DMS153 (cell line): ENCODE measurements at regions not wholly inside any gene's neighbourhood (a gene's known extent, or its start where the extent isn't known, plus 50 kb on each side); places are given as distances from the start of the nearest gene placed in this dataset.
"Not testable (repeated sequence)": the region's sequence is repeated elsewhere in the genome, so short reads cannot be mapped to it uniquely, and the experiment has no call there.

Experiments
- DNase-seq: peaks from one replicate; lab custom pipeline; 2025; lab: John Stamatoyannopoulos, UW

DNA sequence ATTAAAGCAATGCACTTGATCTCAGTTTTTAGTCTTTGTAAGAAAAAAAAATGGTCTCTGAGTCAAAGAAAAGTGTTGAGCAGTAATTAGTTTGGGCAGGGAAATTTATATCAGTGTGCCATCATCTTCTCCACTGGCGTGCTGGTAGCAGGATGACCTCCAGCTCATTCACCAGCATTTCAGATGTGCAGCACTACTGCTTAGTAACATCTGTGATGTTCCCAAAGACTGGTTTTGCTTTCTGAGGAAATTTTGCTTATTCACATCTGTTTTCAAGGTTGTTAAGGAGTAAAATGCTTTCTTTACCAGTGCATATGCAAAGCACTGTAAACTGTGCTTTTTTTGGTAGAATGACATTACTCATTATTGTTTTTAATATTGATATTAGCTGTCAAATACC, 540.4 kb downstream of the TRAM1L1 start:
- DNase-seq: no peak

DNA sequence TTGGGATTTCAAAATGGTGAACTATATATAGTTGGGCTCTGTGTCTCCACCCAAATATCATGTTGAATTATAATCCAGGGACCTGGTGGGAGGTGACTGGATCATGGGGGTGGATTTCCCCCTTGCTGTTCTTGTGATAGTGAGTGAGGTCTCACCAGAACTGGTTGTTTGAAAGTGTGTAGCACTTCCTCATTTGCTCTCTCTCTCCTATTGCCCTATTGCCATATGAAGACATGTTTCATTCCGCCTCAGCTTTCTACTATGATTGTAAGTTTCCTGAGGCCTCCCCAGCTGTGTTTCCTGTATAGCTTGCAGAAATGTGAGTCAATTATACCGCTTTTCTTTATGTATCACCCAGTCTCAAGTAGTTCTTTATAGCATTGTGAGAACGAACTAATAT, 545.6 kb downstream of the TRAM1L1 start:
- DNase-seq: no peak

DNA sequence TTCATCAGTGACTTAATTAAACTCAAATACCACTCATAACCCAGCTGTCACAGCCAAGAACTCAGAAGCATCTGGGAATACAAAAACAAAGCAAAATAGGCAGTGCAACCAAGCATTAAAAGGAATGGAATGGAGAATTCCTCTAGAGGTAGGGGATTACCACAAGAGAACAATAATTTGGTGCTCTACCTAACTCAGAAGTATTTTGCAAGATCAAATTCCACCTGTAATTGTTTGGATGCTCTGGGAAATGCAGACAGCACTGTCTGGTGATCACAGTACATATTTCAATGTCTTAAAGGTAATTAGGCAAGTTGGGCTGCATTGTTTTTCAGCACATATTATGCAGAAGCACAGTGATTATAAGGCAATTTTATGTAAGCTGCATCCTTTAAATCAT, 547.5 kb downstream of the TRAM1L1 start:
- no peak for DNase-seq

DNA sequence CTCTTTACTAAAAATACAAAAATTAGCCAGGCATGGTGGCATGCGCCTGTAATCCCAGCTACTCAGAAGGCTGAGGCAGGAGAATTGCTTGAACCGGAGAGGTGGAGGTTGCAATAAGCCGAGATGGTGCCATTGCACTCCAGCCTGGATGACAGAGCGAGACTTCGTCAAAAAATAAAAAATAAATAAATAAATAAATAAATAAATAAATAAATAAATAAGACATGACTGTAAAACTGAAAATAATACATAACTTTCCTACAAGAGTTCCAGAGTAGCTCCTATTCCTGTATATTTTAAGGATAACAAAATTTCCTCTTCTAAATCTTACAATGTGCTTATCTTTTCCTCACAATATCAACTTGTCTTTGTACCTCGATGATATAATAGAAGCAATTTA, 549.4 kb downstream of the TRAM1L1 start:
- DNase-seq: not testable (repeated sequence)

DNA sequence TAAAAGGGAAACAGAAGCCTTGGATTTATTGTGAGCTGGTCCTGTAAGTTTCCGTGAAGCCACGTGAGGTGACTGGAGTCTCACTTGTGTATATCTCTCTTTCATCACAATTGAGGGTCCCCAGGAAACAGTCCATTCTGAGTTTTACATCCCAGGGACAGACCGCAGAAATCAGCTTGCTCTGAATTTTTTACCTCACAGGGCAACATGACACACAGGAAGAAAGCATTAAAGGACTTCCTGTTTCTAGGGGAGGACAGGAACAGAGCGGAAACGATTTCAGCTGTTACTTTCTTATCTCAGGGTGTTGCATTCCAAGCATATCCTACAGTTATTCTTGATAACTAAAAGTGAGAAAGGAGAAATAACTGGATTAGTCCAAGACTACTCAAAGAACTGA, 553.5 kb downstream of the TRAM1L1 start:
- DNase-seq: no peak

DNA sequence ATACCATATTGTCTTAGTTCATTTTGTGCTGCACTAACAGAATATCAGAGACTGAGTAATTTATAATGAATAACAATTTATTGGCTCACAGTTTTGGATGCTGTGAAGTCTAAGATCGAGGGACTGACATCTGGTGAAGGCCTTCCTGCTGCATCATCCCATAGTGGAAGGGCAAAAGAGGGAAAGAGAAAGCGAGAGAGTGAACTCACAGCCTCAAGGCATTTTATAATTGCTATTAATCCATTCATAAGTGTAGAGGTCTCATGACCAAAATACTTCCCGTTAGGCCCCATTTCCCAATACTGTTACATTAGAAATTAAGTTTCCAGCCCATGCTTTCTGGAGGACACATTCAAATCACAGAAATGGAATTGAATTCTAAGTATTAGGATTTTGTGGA, 554.4 kb downstream of the TRAM1L1 start:
- DNase-seq: no peak

DNA sequence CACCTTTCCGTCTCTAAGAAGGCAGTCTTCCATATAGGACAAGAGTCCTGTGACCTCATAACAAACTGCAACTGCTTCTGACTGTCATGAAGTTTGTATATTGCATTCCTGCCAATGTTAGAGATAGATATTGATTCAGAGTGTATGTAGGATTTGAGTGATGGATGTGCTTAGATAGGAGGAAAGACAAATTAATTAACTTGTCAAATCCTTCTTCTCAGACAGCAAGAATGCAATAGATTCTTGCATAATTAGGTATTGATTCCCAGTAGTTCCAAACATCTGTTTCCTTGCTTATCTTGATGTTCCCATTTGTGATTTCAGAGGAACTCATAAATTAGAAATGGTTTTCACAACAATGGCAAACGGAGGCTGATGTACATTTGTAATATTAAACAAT, 555.3 kb downstream of the TRAM1L1 start:
- no peak for DNase-seq

DNA sequence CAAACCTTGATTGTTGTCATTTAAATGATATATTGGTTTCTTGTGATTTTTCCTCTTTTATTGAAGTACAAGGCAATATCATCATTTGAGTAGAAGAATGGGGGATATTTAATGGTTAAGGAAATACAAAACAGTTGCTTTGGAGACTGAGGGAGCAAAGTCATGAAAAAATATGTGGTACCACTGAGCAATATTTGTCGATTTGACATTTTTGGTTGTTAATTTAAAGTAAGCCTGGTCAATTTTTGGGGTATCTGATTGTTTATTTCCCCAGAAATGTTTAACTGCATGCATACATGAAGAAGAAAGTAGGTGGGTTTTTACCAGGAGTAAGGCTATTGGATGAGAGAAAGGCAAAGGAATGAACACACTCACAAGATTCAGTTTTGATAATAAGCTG, 556.2 kb downstream of the TRAM1L1 start:
- DNase-seq: no peak

DNA sequence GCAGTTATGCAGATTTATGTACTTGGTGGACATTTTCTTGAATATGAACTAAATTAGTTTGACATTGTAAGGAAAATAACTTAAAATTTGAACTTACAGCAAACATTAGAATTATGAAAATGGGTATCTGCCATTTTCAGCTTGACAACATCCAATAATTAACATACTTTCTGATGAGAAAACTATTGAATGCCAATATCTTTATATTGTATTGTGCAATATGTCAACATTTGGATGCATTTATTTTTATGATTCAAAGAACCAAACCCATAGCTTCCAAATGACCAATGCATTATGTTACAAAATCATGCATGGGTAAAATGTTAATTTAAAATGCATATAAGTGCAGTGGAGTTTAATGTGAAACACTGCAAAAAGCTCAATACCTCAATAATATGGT, 562.5 kb downstream of the TRAM1L1 start:
- no peak for DNase-seq

DNA sequence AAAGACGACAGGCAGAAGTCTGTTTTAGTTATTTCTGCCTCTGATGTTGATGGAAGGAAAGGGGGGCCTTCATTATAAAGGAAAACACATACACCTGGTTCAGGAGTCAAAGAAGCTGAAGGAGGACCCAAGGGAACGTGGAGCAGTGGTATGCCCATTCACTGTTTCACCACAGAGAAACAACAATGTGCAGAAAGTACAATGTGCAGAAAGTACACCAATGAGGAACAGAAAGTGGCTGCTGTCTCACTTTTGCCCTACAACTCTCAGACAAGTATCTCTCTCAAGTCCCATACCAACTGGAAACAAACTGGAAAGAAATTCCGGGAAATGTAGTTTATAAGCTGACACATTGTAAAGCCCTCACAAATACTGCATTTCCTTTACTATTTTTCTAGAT, 564.5 kb downstream of the TRAM1L1 start:
- DNase-seq: no peak

DNA sequence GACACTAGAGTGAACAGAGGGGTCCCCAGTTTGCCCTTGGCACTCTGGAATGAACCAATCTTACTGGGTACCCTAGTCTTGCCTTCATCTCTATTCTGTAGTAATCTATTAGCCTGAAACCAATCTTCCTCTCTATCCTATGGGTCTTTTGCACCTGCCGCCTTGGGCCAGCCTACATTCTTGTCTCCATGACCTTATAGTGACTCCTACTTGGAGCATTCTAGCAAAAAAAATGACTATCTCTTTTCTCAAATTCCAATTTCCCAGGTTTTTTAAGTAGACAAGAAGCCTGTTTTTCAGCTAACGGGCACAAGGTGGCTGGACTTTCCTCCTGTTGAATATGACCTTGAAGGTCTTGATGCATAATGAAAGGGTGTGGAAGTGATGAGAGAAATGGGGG, 568.7 kb downstream of the TRAM1L1 start:
- DNase-seq: no peak

DNA sequence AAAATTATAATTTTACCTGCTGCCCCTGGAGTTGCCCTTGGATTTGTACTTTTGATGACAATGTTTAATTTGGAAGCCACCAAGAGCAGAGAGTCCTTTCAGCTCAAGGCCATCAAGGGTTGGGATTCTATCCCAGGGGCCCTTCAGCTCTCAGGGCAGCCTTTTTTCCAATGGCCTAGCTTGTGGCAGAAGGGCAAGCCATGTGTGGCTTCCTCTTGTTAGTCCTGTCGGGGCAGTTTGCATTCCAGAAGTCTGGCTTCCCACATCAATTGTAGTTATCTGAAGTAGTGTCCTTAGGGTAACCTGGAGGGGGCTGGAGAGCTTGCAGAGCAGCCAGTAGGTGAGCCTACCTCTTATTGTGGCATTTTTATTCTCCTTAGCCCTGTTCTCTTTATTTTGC, 569.4 kb downstream of the TRAM1L1 start:
- no peak for DNase-seq

DNA sequence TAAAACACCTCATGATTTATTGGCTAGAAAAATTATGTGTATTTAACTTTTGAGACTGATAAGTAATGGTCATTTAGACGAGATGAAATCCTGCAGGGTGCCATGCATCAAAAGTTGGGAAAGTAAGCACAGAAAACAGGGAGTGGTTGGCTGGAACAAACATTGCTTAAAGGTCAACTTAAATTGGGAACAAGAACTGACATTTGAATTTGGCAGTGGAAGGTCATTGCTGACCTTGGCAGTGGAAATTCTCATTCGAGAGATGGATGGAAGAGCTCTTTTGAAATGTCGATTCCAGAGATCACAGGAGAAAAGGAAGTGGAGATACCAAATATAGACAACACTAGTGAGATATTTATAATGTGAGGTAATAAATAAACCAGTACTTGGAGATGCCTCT, 572.8 kb downstream of the TRAM1L1 start:
- DNase-seq: no peak

DNA sequence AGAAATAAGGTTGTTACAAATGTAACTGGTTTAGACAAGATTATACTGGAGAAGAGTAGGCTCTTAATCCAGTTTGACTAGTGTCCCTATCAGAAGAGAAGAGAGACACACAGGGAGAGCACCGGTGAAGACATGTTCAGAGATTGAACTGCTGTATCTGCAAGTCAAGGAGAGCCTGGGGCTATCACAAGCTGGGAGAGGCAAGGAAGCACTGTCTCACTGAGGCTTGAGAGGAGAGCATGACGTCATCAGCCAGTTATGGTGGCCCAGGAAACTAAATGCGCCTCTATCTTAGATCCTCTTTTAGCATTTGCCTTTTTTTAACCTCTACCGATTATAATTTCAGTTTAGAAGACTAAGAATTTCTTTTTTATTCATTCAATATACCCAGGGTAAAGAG, 583.4 kb downstream of the TRAM1L1 start:
- no peak for DNase-seq

DNA sequence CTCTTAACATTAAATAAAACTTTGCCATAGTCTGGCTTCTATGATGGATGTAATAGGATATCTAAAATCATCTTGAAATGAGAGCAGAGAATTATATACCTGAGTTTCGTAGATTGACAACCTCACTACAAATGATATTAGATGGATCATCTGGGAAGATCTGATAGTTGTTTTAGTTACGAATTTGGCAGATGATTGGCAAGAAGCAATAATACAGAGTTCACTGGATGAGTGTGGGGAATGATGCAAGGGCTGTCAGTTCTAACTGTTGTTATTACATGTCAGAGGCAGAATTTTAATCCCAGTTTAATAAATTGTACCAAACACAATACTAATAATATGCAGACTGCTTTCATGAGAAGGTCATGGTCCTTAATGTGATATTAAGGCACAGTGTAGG, 585.2 kb downstream of the TRAM1L1 start:
- no peak for DNase-seq

DNA sequence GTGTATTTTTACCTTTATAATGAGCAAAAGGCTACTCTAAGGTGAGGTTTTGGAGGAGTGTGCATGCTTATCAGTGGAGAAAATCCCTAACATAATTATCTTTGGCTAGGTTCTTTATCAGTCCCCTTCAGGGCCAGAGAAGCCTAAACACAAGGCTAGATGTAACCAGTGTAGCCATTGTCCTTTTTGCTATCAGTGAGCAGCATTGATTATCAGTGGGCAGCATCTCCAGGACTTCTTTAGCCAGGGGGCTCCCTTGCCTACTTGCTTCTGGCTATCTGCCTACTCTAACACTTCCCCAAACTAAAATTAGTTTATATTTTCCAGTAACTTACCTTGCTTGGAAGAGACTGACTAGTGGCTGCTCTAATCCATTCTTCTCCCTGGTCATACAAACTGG, 595.6 kb downstream of the TRAM1L1 start:
- no peak for DNase-seq

DNA sequence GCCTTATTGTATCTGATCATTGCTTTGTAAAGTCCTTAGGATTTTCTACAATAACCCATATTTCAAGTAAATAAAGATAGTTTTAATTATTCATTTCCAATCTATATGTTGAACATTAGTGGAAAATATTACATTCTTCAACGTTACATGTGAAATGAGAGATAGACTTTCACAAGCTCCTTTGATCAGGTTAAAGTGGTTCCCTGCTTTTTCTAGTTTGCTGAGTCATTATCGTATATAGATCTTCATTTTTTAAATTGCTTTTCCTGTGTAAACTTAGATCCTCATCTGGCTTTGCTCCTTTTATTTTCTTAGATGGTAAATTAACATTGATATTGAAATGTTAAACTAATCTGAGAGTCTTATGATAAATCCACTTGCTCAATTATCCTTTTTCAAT, 599.0 kb downstream of the TRAM1L1 start:
- no peak for DNase-seq

DNA sequence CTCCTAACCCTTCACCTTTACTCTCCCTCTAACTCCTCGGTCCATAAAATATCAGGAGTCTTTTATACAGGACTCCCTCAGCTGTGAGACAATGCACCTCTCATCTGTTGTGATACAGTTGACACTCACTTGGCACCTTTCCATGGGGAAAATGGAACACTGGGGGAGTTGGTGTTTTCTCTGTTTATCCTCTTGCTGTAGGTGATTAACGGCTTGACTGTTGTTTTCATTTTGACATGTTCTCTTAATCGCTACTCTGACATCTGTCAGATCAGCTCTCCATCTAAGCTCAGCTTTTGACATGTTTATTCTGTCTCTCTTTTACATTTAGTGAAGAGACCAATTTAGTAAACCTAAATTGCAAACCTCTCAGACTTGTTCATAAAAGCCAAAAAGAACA, 604.8 kb downstream of the TRAM1L1 start:
- no peak for DNase-seq

DNA sequence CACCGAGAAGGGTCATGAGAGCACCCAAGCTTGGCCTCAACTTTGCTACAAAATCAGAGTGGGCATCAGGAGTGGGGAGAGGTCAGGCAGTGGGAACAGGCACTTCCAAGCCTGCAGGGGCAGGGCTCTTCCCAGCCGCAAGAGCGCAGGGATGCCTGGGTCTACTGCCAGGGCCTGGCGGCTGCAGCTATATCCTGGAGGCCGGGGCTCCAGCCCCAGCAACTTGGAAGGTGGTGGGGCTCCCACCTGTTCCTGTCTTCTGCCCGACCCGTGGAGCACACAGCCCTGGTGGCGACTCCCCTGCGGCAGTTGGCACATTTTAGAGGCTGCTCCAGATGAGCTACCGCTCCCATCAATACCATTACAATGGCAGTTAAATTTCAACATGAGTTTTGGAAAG, 607.0 kb downstream of the TRAM1L1 start:
- DNase-seq: no peak

DNA sequence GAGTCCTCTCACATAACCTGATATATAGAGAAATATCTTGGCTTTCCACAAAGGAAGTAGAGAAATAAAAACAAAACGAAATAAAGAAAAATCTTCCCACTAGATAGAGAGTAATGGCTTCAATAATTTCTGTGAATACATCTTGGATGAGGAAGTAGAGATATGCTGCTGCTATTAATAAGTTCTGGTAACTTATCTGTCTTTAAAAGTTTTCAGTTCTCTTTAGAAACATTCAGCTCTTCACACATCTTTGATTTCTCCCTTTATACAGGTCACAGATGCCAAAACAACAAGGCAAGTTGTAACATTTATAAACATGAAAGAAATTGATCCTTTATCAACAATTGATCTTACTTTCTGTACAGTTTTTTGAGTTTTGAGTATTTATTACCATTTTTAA, 615.8 kb downstream of the TRAM1L1 start:
- DNase-seq: no peak

DNA sequence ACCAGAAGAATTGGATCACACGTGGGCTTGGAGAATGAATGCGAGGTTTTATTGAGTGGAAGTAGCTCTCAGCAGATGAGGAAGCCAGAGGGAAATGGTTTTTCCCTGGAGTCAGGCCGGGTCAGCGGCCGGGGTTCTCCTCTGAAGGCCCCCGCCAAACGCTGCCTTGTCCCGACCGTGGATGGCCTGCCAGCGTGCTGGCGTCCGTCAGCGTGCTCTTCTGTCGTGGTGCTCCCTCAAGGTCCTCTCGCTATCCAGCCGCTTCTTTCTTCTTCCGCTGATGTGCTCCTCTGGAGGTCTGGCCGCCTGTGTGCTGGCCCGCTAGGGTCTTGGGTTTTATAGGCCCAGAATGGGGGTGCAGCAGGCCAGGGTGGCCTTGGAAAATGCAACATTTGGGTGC, 632.2 kb downstream of the TRAM1L1 start:
- DNase-seq: no peak

DNA sequence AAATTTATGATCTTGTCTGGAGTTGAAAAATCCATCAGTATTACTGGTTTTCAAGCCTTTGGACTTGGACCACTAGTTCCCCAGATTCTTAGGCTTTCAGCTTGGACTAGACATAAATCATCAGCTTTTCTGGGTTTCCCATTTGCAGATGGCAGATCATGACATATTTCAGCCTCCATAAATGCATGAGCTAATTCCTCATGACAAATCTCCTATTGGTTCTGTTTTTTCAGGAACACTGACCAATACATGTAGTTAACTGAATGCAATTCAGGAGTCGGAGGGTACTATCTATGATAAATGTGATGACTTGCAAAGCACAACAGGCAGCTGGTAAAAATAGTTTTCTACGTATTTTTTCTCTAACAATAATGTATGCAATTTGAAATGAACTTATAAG, 635.6 kb downstream of the TRAM1L1 start:
- DNase-seq: no peak

DNA sequence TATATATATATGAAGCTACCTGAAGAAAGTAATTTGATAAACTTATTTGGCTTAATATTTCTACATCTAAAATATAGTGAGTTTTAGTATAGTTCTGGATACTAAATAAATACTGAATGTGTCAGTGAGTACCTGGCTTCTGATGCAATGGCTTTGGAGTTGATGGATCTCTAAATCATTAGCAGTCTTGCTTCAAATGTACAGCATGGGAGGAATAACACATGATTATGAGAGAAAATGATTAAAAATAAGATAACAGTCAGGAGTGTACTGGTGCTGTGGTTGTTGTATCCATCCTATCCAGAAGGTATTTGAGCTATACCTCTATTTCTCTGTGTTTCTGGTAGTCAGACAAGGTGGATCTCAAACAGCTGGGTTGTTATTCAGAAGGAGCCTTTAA, 641.3 kb downstream of the TRAM1L1 start:
- DNase-seq: no peak

DNA sequence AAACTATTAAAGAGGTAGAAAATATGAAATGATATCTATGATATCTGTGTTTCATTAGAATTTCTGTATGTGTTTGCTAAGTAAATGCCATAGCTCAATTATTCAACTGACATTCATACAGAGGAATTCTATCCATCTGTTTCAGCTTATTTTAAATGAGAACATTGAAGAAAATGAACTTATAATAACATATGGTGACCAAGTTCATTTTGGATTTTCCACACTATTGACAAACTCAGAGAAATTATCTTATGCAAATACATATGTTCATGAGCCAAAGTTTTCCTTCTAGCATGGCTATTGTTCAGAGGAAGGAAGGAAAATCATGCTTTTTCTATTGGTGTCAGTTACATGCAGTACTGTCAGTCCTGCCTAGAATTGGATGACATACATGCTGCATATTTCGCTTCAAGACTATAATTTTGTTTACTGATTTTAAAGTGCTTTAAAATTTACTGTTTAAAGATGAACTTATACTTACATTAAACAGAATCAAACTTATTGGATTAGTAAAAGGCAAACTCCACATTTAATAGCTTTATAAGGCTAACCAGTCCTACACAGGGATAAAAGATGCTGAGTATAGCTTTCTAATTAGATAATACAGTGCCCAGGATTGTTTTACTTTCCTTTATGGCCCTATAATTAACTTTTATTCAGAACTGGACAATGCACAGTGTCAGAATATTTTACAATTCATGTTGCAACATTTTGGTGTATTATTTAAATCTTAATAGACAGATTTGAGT, 646.2 kb downstream of the TRAM1L1 start:
- no peak for DNase-seq

DNA sequence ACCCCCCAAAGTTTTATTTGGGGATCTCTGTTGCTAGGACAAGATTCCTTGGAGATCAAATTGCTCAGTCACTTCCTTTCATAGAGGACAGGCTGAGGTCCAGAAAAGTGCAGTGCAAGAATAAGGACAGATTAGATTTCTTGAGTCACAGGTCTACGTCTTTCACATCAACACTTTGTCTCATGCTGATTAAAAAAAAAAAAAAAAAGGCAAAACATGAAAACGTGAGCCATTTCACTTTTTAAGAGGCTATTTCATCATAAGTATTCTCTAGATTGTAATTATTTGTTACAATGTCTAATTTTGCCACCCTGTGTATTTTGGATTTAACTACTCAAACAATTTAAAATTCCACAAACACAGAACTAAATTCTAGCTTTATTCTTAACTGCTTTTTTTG, 647.0 kb downstream of the TRAM1L1 start:
- DNase-seq: no peak
